ENCODE measurements at regions not wholly inside any gene's neighbourhood (a gene's known extent, or its start where the extent isn't known, plus 50 kb on each side); places are given as distances from the start of the nearest gene placed in this dataset.
A peak's percentile ranks its signal among the peaks of the same experiment; 100 is the strongest.
"Not testable (repeated sequence)": the region's sequence is repeated elsewhere in the genome, so short reads cannot be mapped to it uniquely, and the experiment has no call there.

- DNase-seq: not testable (repeated sequence)
Observed at GRCh38 chr1:120557605-120558302, 142.9 kb downstream of the NBPF8 start.

- peak; percentile 79 for DNase-seq
Observed at GRCh38 chr1:120558303-120559060, 143.6 kb downstream of the NBPF8 start.

GRCh38 chr1:120561767-120562166 is 146.9 kb downstream of the NBPF8 start:
- not testable (repeated sequence) for DNase-seq

GRCh38 chr1:120565396-120565795 is 150.6 kb downstream of the NBPF8 start:
- not testable (repeated sequence) for DNase-seq

- not testable (repeated sequence) for DNase-seq
Observed at GRCh38 chr1:120567620-120568019, 152.8 kb downstream of the NBPF8 start.

- DNase-seq: not testable (repeated sequence)
Observed at GRCh38 chr1:120575201-120575600, 148.5 kb upstream of the NBPF26 start.

- not testable (repeated sequence) for DNase-seq
Observed at GRCh38 chr1:120582135-120582534, 141.6 kb upstream of the NBPF26 start.

- not testable (repeated sequence) for DNase-seq
Observed at GRCh38 chr1:120586053-120586452, 137.7 kb upstream of the NBPF26 start.

- not testable (repeated sequence) for DNase-seq
Observed at GRCh38 chr1:120588811-120589210, 134.9 kb upstream of the NBPF26 start.

GRCh38 chr1:120591774-120592173 is 132.0 kb upstream of the NBPF26 start:
- not testable (repeated sequence) for DNase-seq

GRCh38 chr1:120592943-120593342 is 130.8 kb upstream of the NBPF26 start:
- not testable (repeated sequence) for DNase-seq

GRCh38 chr1:120593648-120594047 is 130.1 kb upstream of the NBPF26 start:
- DNase-seq: not testable (repeated sequence)

GRCh38 chr1:120598331-120598951 is 125.3 kb upstream of the NBPF26 start:
- not testable (repeated sequence) for DNase-seq

GRCh38 chr1:120599511-120599910 is 124.2 kb upstream of the NBPF26 start:
- DNase-seq: not testable (repeated sequence)

GRCh38 chr1:120600442-120601041 is 123.2 kb upstream of the NBPF26 start:
- not testable (repeated sequence) for DNase-seq

- not testable (repeated sequence) for DNase-seq
Observed at GRCh38 chr1:120607882-120608281, 115.9 kb upstream of the NBPF26 start.

- DNase-seq: not testable (repeated sequence)
Observed at GRCh38 chr1:120608314-120609014, 115.3 kb upstream of the NBPF26 start.

- not testable (repeated sequence) for DNase-seq
Observed at GRCh38 chr1:120609015-120609573, 114.7 kb upstream of the NBPF26 start.

GRCh38 chr1:120609834-120610233 is 113.9 kb upstream of the NBPF26 start:
- DNase-seq: not testable (repeated sequence)

GRCh38 chr1:120614931-120615639 is 108.7 kb upstream of the NBPF26 start:
- DNase-seq: not testable (repeated sequence)

- not testable (repeated sequence) for DNase-seq
Observed at GRCh38 chr1:120617493-120617892, 106.3 kb upstream of the NBPF26 start.
